ENCODE measurements at regions not wholly inside any gene's neighbourhood (a gene's known extent, or its start where the extent isn't known, plus 50 kb on each side); places are given as distances from the start of the nearest gene placed in this dataset.

GRCh38 chr6:137358273-137358672 is 135.9 kb downstream of the OLIG3 start:
- TF ChIP-seq ZNF140 (tag by site-specific recombination; IDR thresholded peaks at IDR 0.05) (no peak), CTCF (tag by site-specific recombination; IDR thresholded peaks at IDR 0.05) (no peak), KLF16 (tag by site-specific recombination; IDR thresholded peaks at IDR 0.05) (no peak), ZNF600 (tag by site-specific recombination; IDR thresholded peaks at IDR 0.05) (no peak), ZSCAN30 (tag by site-specific recombination; IDR thresholded peaks at IDR 0.05) (no peak), ZNF274 (IDR thresholded peaks at IDR 0.05; ENCODE audit: low read length) (no peak), ZNF274 (tag by site-specific recombination; IDR thresholded peaks at IDR 0.05; ENCODE audit: borderline replicate concordance) (no peak), REPIN1 (tag by site-specific recombination; IDR thresholded peaks at IDR 0.05; ENCODE audit: low read depth) (no peak), ZNF433 (tag by site-specific recombination; IDR thresholded peaks at IDR 0.05; ENCODE audit: low read depth) (no peak), KLF10 (tag by site-specific recombination; IDR thresholded peaks at IDR 0.05) (no peak)
- TF ChIP-seq, protein P1, sequence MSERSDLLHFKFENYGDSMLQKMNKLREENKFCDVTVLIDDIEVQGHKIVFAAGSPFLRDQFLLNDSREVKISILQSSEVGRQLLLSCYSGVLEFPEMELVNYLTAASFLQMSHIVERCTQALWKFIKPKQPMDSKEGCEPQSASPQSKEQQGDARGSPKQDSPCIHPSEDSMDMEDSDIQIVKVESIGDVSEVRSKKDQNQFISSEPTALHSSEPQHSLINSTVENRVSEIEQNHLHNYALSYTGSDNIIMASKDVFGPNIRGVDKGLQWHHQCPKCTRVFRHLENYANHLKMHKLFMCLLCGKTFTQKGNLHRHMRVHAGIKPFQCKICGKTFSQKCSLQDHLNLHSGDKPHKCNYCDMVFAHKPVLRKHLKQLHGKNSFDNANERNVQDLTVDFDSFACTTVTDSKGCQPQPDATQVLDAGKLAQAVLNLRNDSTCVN (tag by site-specific recombination; optimal IDR thresholded peaks at IDR 0.05) = no peak
- TF ChIP-seq, protein P2, sequence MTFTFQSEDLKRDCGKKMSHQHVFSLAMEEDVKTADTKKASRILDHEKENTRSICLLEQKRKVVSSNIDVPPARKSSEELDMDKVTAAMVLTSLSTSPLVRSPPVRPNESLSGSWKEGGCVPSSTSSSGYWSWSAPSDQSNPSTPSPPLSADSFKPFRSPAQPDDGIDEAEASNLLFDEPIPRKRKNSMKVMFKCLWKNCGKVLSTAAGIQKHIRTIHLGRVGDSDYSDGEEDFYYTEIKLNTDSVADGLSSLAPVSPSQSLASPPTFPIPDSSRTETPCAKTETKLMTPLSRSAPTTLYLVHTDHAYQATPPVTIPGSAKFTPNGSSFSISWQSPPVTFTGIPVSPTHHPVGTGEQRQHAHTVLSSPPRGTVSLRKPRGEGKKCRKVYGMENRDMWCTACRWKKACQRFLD (tag by site-specific recombination; IDR thresholded peaks at IDR 0.05) = no peak
- TF ChIP-seq, protein P3, sequence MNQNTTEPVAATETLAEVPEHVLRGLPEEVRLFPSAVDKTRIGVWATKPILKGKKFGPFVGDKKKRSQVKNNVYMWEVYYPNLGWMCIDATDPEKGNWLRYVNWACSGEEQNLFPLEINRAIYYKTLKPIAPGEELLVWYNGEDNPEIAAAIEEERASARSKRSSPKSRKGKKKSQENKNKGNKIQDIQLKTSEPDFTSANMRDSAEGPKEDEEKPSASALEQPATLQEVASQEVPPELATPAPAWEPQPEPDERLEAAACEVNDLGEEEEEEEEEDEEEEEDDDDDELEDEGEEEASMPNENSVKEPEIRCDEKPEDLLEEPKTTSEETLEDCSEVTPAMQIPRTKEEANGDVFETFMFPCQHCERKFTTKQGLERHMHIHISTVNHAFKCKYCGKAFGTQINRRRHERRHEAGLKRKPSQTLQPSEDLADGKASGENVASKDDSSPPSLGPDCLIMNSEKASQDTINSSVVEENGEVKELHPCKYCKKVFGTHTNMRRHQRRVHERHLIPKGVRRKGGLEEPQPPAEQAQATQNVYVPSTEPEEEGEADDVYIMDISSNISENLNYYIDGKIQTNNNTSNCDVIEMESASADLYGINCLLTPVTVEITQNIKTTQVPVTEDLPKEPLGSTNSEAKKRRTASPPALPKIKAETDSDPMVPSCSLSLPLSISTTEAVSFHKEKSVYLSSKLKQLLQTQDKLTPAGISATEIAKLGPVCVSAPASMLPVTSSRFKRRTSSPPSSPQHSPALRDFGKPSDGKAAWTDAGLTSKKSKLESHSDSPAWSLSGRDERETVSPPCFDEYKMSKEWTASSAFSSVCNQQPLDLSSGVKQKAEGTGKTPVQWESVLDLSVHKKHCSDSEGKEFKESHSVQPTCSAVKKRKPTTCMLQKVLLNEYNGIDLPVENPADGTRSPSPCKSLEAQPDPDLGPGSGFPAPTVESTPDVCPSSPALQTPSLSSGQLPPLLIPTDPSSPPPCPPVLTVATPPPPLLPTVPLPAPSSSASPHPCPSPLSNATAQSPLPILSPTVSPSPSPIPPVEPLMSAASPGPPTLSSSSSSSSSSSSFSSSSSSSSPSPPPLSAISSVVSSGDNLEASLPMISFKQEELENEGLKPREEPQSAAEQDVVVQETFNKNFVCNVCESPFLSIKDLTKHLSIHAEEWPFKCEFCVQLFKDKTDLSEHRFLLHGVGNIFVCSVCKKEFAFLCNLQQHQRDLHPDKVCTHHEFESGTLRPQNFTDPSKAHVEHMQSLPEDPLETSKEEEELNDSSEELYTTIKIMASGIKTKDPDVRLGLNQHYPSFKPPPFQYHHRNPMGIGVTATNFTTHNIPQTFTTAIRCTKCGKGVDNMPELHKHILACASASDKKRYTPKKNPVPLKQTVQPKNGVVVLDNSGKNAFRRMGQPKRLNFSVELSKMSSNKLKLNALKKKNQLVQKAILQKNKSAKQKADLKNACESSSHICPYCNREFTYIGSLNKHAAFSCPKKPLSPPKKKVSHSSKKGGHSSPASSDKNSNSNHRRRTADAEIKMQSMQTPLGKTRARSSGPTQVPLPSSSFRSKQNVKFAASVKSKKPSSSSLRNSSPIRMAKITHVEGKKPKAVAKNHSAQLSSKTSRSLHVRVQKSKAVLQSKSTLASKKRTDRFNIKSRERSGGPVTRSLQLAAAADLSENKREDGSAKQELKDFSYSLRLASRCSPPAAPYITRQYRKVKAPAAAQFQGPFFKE (tag by site-specific recombination; IDR thresholded peaks at IDR 0.05; ENCODE audit: borderline replicate concordance) = no peak
